Vagina (tissue), 2 donors: ENCODE measurements at regions not wholly inside any gene's neighbourhood (a gene's known extent, or its start where the extent isn't known, plus 50 kb on each side); places are given as distances from the start of the nearest gene placed in this dataset.

Source experiments
- CTCF ChIP-seq, 3 experiments: fragments of 450-650 bp in 2 of 3; fragments of 200-600 bp in 1 of 3; sonication (generic) in 1 of 3; IDR thresholded peaks; one replicate each; pipeline ENCODE4 v1.5.1; 2017 to 2019; ENCODE audit warnings: antibody characterized with exemption in 3 of 3, mild to moderate bottlenecking in 2 of 3, moderate library complexity in 2 of 3
- POLR2A ChIP-seq, 2 donors: fragments of 450-650 bp; IDR thresholded peaks; one replicate each; pipeline ENCODE4 v1.6.1; 2017; ENCODE audit warnings: antibody characterized with exemption in 2 of 2, mild to moderate bottlenecking in 2 of 2, moderate library complexity in 2 of 2
- POLR2AphosphoS5 ChIP-seq, 2 donors: sonication (generic); formaldehyde crosslinking; IDR thresholded peaks; one replicate each; pipeline ENCODE4 v1.9.0; 2017; ENCODE audit warnings: antibody characterized with exemption in 2 of 2, mild to moderate bottlenecking in 2 of 2, low read depth in 1 of 2; ENCODE audit not compliant: insufficient read depth in 1 of 2

GRCh38 chr3:5277612-5278236 is 90.2 kb downstream of the EDEM1 start:
- TF ChIP-seq POLR2A (IDR thresholded peaks at IDR 0.05) (no peak), CTCF (IDR thresholded peaks at IDR 0.05) (no peak), POLR2AphosphoS5 (IDR thresholded peaks at IDR 0.05; ENCODE audit: insufficient read depth in 1 of 2, low read depth in 1 of 2) (no peak)
